ENCODE measurements at regions not wholly inside any gene's neighbourhood (a gene's known extent, or its start where the extent isn't known, plus 50 kb on each side); places are given as distances from the start of the nearest gene placed in this dataset.

GRCh38 chr6:85000001-85000400 lies 235.6 kb upstream of the TBX18 start:
- TF ChIP-seq POLR2A (IDR thresholded peaks at IDR 0.05; ENCODE audit: low read depth, low read length) = no peak
- TF ChIP-seq POLR2AphosphoS5 (IDR thresholded peaks at IDR 0.05; ENCODE audit: low read depth, low read length) = no peak
- no peak for TF ChIP-seq TAF1 (IDR thresholded peaks at IDR 0.05; ENCODE audit: borderline replicate concordance, low read depth, low read length)

Measured in GM12892 (cell line).